HG03175 (cell line): ENCODE measurements at regions not wholly inside any gene's neighbourhood (a gene's known extent, or its start where the extent isn't known, plus 50 kb on each side); places are given as distances from the start of the nearest gene placed in this dataset.

Experiments
- ATAC-seq: cut with Tn5 transposase; IDR thresholded peaks from one replicate; pipeline ENCODE4 v1.9.1; 2021; ENCODE audit warnings: mild to moderate bottlenecking, moderate library complexity; ENCODE audit not compliant: unreplicated experiment

- no peak for ATAC-seq
These were observed 88.6 kb downstream of the KLF12 start for GRCh38 chr13:74045583-74045982.

- ATAC-seq = no peak
These were observed 91.0 kb downstream of the KLF12 start for GRCh38 chr13:74043237-74043636.

DNA sequence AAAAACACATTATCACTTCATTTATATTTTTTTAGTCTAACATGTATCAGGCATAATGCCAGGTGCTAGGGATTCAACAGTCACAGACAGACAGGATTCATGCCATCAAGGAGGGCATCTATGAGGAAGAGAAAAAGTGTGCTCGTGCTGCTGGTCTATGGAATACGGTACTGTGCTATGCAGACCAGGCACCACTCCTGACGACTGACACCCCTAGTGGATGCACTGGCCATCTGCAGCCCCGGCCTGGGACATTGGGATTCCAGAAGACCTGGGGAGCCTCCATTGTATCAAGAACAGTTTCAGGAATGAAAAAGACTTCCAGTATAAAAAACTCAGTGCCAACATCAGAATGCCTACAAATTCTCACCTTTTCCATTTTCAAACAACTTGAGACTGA lies 94.0 kb downstream of the KLF12 start:
- ATAC-seq = peak; percentile 83

- ATAC-seq = no peak
These were observed 94.5 kb downstream of the KLF12 start for GRCh38 chr13:74039667-74040066.

DNA sequence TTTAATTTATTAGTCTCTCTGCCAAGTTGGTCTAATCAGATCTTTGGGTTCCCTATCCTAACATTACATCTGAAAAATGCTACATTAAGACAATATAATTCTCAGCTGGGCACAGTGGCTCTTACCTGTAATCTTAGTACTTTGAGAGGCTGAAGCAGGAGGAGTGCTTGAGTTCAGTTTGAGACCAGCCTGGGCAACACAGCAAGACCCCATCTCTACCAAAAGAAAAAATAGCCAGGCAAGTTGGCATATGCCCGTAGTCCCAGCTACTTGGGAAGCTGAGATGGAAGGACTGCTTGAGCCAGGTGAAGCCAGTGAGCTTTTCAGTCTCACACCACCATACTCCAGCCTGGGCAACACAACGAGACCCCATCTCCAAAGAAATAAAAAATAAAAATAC lies 95.0 kb downstream of the KLF12 start:
- no peak for ATAC-seq

DNA sequence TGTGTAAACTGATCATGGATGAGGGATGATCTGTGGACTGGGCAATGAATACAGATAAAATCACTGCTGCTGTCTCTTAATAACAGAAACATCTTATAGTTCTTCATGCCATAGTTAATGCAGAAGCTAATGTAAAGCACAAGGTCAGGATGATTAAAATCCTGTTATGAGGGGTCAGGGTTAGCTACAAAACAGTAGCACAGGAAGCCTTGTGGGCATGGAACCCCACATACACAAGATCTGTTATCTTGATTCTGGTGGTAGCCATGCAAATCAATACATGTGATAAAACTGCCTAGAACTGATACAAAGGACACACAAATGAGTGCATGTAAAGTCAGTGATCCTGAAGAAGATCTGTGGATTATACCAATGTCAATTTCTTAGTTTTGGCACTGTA lies 96.4 kb downstream of the KLF12 start:
- peak; percentile 48 for ATAC-seq

DNA sequence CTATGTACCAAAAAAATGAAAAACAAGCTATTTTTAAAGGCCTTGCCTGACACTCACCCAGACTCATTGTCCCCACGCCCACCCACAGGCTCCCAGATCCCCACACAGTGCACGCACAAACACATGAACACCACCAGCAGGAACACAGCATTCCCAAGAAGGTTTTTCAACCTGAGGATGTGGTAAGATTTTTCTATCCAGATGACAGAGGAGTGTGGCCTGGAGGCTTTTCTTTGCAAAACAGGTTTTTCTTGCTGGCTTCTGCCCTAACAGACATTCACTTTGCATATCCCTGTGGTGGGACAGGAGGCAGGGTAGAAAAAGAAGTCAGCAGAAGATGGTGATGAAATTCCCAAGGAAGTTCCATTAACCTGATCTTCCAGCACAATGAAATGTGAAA lies 97.8 kb downstream of the KLF12 start:
- ATAC-seq = no peak

DNA sequence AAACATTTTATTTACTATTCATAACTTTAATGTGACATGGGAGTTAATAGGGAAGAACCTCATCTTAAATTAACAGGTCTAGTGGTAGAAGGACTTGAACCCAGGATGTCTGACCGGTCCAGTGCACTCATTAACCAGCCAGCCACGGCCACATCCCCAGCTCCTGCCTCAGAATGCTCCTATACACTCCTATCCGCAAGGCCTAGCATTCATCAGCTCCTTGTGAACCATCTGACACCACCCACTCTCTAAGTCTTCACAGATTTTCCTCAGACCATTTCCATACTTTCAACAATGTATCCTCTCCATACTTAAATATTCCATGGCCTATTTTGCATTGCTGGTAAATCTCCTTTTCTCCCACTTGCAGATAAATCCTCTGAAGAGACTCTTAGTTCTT lies 98.3 kb downstream of the KLF12 start:
- ATAC-seq = no peak

DNA sequence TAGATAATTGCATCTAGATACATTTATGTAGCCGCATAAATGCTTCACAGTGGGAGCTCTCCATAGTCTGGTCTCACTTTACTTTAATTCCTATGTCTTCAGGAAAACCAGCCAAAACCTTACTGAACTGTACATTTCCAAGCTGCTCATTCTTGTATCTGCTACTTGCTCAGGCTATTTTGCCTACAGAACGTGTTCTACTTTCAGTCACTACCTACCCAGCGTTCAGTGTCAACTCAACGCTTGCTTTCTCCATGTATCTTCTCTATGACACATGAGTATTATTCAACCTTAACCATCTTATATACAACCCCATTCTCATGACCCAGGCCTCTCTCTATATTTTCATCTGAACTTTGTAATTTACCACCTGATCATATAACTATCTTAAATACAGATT lies 101.9 kb downstream of the KLF12 start:
- ATAC-seq = no peak

DNA sequence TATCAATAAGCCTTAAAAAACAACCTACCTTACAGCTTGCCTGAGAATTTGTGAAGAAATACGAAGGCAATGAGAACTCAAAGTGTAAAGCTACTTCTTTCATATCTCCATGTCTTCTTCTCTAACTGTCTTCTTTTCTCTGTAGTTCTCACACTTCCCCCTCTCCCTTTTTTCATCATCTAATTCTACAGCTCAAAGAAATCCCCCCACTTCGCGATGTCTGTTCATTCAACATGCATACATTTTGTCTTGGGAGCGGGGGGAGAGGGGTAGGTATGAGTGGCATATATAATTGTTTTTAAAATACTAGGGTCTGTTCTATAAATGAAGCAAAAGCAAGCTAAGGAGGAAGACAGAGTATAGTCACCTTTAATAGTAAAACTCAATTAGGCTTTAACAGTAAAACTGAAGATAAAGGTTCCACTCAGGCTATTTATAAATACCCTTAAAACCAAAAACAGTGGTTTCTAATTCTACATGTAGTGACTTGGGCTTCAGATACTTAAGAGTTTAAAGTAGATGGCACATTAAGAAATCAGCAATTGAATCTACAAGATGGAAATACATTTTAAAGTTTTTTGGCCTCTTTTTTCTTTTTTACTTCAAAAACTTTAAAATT lies 106.9 kb downstream of the KLF12 start:
- ATAC-seq = peak; percentile 48

- ATAC-seq = peak; percentile 93
These were observed 107.5 kb downstream of the KLF12 start for GRCh38 chr13:74026753-74027152.

DNA sequence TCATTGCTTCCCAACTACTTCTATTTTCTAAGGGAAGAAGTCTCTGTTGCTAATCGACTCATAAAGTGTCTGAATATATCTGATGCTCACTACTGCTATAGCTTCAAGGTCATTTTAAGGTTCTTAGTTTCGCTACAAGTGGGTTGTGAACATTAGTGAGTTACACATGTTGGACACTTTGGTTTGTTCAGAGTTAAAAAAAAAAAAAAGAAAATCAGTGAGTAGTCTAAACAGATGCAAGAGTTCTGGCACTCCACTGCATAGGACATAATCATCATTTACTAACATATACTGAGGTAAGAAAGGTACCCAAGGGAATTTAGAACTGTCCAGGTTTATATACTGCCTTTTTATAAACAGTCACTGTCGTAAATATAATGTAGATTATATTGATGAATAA lies 108.8 kb downstream of the KLF12 start:
- ATAC-seq = no peak

- no peak for ATAC-seq
These were observed 109.3 kb downstream of the KLF12 start for GRCh38 chr13:74024856-74025255.

GRCh38 chr13:74024314-74024713 lies 109.9 kb downstream of the KLF12 start:
- no peak for ATAC-seq

DNA sequence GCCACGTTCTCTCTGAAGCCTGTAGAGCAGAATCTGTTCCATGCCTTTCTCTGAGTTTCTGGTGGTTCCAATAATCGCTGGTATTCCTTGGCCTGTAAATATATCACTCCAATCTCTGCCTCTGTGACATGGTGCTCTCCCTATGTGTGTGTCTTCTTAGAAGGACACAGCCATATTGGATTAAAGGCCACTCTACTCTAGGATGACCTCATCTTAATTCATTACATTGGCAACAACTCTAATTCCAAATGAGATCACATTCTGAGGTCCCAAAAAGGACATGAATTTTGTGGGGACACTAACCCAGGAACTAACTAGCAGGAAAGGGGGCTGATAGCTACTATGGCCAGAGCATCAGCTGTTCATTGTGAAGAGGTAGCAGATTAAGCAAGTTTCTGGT lies 110.7 kb downstream of the KLF12 start:
- ATAC-seq = no peak

GRCh38 chr13:74021505-74021904 lies 112.7 kb downstream of the KLF12 start:
- no peak for ATAC-seq

DNA sequence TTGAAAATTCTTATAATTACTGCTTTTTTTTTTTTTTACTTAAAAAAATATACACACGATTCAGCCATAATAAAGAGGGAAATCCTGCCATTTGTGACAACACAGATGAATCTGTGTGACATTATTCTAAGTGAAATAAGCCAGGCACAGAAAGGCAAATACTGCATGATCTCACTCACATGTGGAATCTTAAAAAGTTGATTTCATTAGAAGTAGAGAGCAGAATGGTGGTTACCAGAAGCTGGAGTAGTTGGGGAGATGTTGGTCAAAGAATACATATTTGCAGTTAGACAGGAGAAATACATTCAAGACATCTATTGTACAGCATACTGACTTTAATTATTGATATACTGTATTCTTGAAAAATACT lies 116.2 kb downstream of the KLF12 start:
- ATAC-seq = no peak

DNA sequence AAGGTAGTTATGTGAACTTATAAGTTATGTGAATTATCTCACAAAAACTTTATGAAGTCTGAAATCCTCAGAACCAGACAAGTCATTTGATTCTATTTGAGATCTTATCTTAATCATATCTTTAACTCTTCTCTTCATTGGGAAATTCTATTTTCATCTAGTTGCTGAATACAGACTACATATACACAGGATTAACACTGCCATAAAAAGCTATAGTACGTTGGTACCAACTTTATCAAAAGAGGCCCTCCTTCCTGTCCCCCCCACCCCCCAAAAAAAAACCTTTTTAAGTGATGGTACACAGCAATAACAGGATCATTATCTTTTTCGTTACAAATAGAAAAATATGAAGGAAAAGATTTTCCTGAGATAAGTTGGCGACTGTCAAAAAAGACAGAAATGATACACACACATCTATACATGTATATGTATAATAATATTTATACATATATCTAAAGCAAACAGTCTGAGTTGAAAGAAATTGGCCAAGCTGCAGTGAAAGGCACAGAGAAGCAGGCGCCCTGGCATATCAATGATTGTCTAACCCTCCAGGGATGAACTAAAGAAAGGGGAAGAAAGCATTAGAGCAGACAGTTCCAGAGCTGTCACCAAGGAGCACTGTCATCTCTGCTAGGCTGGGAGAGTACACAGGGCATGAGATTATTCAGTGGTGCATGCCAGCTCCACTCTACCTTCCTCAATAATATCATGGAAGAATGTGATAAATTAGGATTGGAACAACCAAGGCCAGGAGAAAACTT lies 116.7 kb downstream of the KLF12 start:
- peak; percentile 77 for ATAC-seq

- peak; percentile 60 for ATAC-seq
These were observed 119.1 kb downstream of the KLF12 start for GRCh38 chr13:74015137-74015536.

- no peak for ATAC-seq
These were observed 125.0 kb downstream of the KLF12 start for GRCh38 chr13:74009100-74009668.

GRCh38 chr13:74006666-74007065 lies 127.5 kb downstream of the KLF12 start:
- ATAC-seq = no peak
